ENCODE measurements at regions not wholly inside any gene's neighbourhood (a gene's known extent, or its start where the extent isn't known, plus 50 kb on each side); places are given as distances from the start of the nearest gene placed in this dataset.

GRCh38 chr15:69653306-69653705, 200.7 kb downstream of the RPLP1 start:
- Histone ChIP-seq H3K27ac (ENCODE audit: low read depth, low read length, poor library complexity, severe bottlenecking) (no peak overlapping the region), H2AFZ (ENCODE audit: low read length) (no peak overlapping the region), H4K20me1 (ENCODE audit: insufficient read depth, low read length) (no peaks in the 10 kb centered on the region), H3K9me2 (ENCODE audit: insufficient read depth, low read length) (no peaks in the 10 kb centered on the region), H3K4me3 (ENCODE audit: low read depth, low read length, poor library complexity, severe bottlenecking) (no peak overlapping the region), H3K4me1 (ENCODE audit: insufficient read depth, low read length, poor library complexity, severe bottlenecking) (no peaks in the 10 kb centered on the region), H3K79me2 (ENCODE audit: insufficient read depth, low read depth, low read length) (no peaks in the 10 kb centered on the region), H3K36me3 (ENCODE audit: insufficient read depth, low read length) (no peaks in the 10 kb centered on the region), H3K4me2 (ENCODE audit: low read length) (no peak overlapping the region), H3K9me3 (ENCODE audit: low read length) (no peaks in the 10 kb centered on the region)
- no TSS peak for BruUV-seq (replicated peaks)
- no peak for DNase-seq (ENCODE audit: low spot score)
- POLR2A ChIA-PET, result interaction anchor here (0.9 kb wide), 1 partner anchor 18 kb away, joined by 7 read pairs; no protein-coding TSS in a partner anchor
- TF ChIP-seq, protein P1, sequence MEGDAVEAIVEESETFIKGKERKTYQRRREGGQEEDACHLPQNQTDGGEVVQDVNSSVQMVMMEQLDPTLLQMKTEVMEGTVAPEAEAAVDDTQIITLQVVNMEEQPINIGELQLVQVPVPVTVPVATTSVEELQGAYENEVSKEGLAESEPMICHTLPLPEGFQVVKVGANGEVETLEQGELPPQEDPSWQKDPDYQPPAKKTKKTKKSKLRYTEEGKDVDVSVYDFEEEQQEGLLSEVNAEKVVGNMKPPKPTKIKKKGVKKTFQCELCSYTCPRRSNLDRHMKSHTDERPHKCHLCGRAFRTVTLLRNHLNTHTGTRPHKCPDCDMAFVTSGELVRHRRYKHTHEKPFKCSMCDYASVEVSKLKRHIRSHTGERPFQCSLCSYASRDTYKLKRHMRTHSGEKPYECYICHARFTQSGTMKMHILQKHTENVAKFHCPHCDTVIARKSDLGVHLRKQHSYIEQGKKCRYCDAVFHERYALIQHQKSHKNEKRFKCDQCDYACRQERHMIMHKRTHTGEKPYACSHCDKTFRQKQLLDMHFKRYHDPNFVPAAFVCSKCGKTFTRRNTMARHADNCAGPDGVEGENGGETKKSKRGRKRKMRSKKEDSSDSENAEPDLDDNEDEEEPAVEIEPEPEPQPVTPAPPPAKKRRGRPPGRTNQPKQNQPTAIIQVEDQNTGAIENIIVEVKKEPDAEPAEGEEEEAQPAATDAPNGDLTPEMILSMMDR (conservative IDR thresholded peaks at IDR 0.05; ENCODE audit: low read length), result no peak
- TF ChIP-seq EZH2phosphoT487 (IDR thresholded peaks at IDR 0.05; ENCODE audit: borderline replicate concordance, low read depth, low read length), result no peak
- intact Hi-C loops (cut with micrococcal nuclease; ENCODE audit: unreplicated experiment), result no loop called here
- CTCF ChIA-PET (ENCODE audit: unreplicated experiment), result no interaction called here

GRCh38 chr15:69653846-69654245, 201.2 kb downstream of the RPLP1 start:
- TF ChIP-seq, protein P1 (conservative IDR thresholded peaks at IDR 0.05; ENCODE audit: low read length), result no peak
- no peak for TF ChIP-seq EZH2phosphoT487 (IDR thresholded peaks at IDR 0.05; ENCODE audit: borderline replicate concordance, low read depth, low read length)
- no peak for DNase-seq (ENCODE audit: low spot score)
- Histone ChIP-seq H3K4me1 (ENCODE audit: insufficient read depth, low read length, poor library complexity, severe bottlenecking) (no peaks in the 10 kb centered on the region), H3K9me2 (ENCODE audit: insufficient read depth, low read length) (no peaks in the 10 kb centered on the region), H3K4me3 (ENCODE audit: low read depth, low read length, poor library complexity, severe bottlenecking) (no peak overlapping the region), H3K9me3 (ENCODE audit: low read length) (no peaks in the 10 kb centered on the region), H3K36me3 (ENCODE audit: insufficient read depth, low read length) (no peaks in the 10 kb centered on the region), H4K20me1 (ENCODE audit: insufficient read depth, low read length) (no peaks in the 10 kb centered on the region), H2AFZ (ENCODE audit: low read length) (no peak overlapping the region), H3K79me2 (ENCODE audit: insufficient read depth, low read depth, low read length) (no peaks in the 10 kb centered on the region), H3K27ac (ENCODE audit: low read depth, low read length, poor library complexity, severe bottlenecking) (no peak overlapping the region), H3K4me2 (ENCODE audit: low read length) (no peak overlapping the region)
- BruUV-seq (replicated peaks), result no TSS peak
- intact Hi-C loops (cut with micrococcal nuclease; ENCODE audit: unreplicated experiment), result no loop called here
- POLR2A ChIA-PET, result interaction anchor here (0.9 kb wide), 1 partner anchor 17 kb away, joined by 7 read pairs; no protein-coding TSS in a partner anchor
- CTCF ChIA-PET (ENCODE audit: unreplicated experiment), result no interaction called here

- BruUV-seq (replicated peaks), result no TSS peak
- H3K79me2 ChIP-seq (ENCODE audit: insufficient read depth, low read depth, low read length), result no peaks in the 10 kb centered on the region
- no peaks in the 10 kb centered on the region for H3K9me3 ChIP-seq (ENCODE audit: low read length)
- no peak overlapping the region for H2AFZ ChIP-seq (ENCODE audit: low read length)
- no peak overlapping the region for H3K4me3 ChIP-seq (ENCODE audit: low read depth, low read length, poor library complexity, severe bottlenecking)
- no peaks in the 10 kb centered on the region for H3K36me3 ChIP-seq (ENCODE audit: insufficient read depth, low read length)
- H4K20me1 ChIP-seq (ENCODE audit: insufficient read depth, low read length), result no peaks in the 10 kb centered on the region
- intact Hi-C loops (cut with micrococcal nuclease; ENCODE audit: unreplicated experiment), result no loop called here
- POLR2A ChIA-PET, result no interaction called here
- no peak overlapping the region for H3K4me2 ChIP-seq (ENCODE audit: low read length)
- no peaks in the 10 kb centered on the region for H3K4me1 ChIP-seq (ENCODE audit: insufficient read depth, low read length, poor library complexity, severe bottlenecking)
- no peaks in the 10 kb centered on the region for H3K9me2 ChIP-seq (ENCODE audit: insufficient read depth, low read length)
- no peak for DNase-seq (ENCODE audit: low spot score)
- CTCF ChIA-PET (ENCODE audit: unreplicated experiment), result no interaction called here
- no peak overlapping the region for H3K27ac ChIP-seq (ENCODE audit: low read depth, low read length, poor library complexity, severe bottlenecking)
- TF ChIP-seq, protein P1 (conservative IDR thresholded peaks at IDR 0.05; ENCODE audit: low read length), result no peak
- no peak for TF ChIP-seq EZH2phosphoT487 (IDR thresholded peaks at IDR 0.05; ENCODE audit: borderline replicate concordance, low read depth, low read length)
These were observed 203.8 kb downstream of the RPLP1 start for GRCh38 chr15:69656271-69657030.
